ENCODE measurements at regions not wholly inside any gene's neighbourhood (a gene's known extent, or its start where the extent isn't known, plus 50 kb on each side); places are given as distances from the start of the nearest gene placed in this dataset.

GRCh38 chr10:83542774-83543411, 596.4 kb upstream of the GHITM start:
- TF ChIP-seq CTCF (IDR thresholded peaks at IDR 0.05) (no peak), HMGXB4 (CRISPR knock-in tag; IDR thresholded peaks at IDR 0.05; ENCODE audit: borderline replicate concordance) (no peak), REST (IDR thresholded peaks at IDR 0.05) (no peak), RAD21 (conservative IDR thresholded peaks at IDR 0.05 in 1 of 2, IDR thresholded peaks at IDR 0.05 in 1 of 2) (no peak), MAZ (IDR thresholded peaks at IDR 0.05; ENCODE audit: borderline replicate concordance, low read depth, low read length) (no peak), POLR2A (IDR thresholded peaks at IDR 0.05; ENCODE audit: low read length) (no peak), ZFP36 (IDR thresholded peaks at IDR 0.05; ENCODE audit: borderline replicate concordance, partially characterized antibody) (no peak), EP300 (IDR thresholded peaks at IDR 0.05) (no peak), JUN (IDR thresholded peaks at IDR 0.05) (no peak), E2F6 (IDR thresholded peaks at IDR 0.05; ENCODE audit: borderline replicate concordance, low read depth) (no peak), BHLHE40 (IDR thresholded peaks at IDR 0.05; ENCODE audit: low read depth, low read length) (no peak), CBX8 (IDR thresholded peaks at IDR 0.05) (no peak), ESRRA (IDR thresholded peaks at IDR 0.05; ENCODE audit: borderline replicate concordance, low read length) (no peak)

Data from A549 (cell line).